ENCODE measurements at regions not wholly inside any gene's neighbourhood (a gene's known extent, or its start where the extent isn't known, plus 50 kb on each side); places are given as distances from the start of the nearest gene placed in this dataset.
"Not testable (repeated sequence)": the region's sequence is repeated elsewhere in the genome, so short reads cannot be mapped to it uniquely, and the experiment has no call there.

GRCh38 chr1:227506490-227507393, 56.6 kb upstream of the ZNF678 start:
- not testable (repeated sequence) for TF ChIP-seq EZH2 (IDR thresholded peaks at IDR 0.05; ENCODE audit: insufficient read depth, poor library complexity, severe bottlenecking); EZH2phosphoT487 (IDR thresholded peaks at IDR 0.05; ENCODE audit: insufficient read depth, low read depth)
